Activated naive CD8-positive, alpha-beta T cell treated with anti-CD3 and anti-CD28 coated beads for 36 hours (primary cell): ENCODE measurements at regions not wholly inside any gene's neighbourhood (a gene's known extent, or its start where the extent isn't known, plus 50 kb on each side); places are given as distances from the start of the nearest gene placed in this dataset.
A peak's percentile ranks its signal among the peaks of the same experiment; 100 is the strongest.
"Not testable (repeated sequence)": the region's sequence is repeated elsewhere in the genome, so short reads cannot be mapped to it uniquely, and the experiment has no call there.

Source experiments
- DNase-seq: peaks from one replicate; pipeline ENCODE4 v3.0.0; 2021
- H3K27ac Mint-ChIP-seq: one replicate; pipeline ENCODE4 v1.8.0; 2022; ENCODE audit warnings: mild to moderate bottlenecking, moderate library complexity, mixed read lengths
- H3K27me3 Mint-ChIP-seq: one replicate; pipeline ENCODE4 v1.8.0; 2022; ENCODE audit warnings: mild to moderate bottlenecking, mixed read lengths
- H3K36me3 Mint-ChIP-seq: one replicate; pipeline ENCODE4 v1.8.0; 2021; ENCODE audit warnings: mild to moderate bottlenecking, mixed read lengths
- H3K4me1 Mint-ChIP-seq: one replicate; pipeline ENCODE4 v1.8.0; 2021; ENCODE audit warnings: mixed read lengths
- H3K4me3 Mint-ChIP-seq: one replicate; pipeline ENCODE4 v1.8.0; 2022; ENCODE audit warnings: mild to moderate bottlenecking, moderate library complexity, mixed read lengths
- H3K9me3 Mint-ChIP-seq: one replicate; pipeline ENCODE4 v1.8.0; 2022; ENCODE audit warnings: mixed read lengths

DNA sequence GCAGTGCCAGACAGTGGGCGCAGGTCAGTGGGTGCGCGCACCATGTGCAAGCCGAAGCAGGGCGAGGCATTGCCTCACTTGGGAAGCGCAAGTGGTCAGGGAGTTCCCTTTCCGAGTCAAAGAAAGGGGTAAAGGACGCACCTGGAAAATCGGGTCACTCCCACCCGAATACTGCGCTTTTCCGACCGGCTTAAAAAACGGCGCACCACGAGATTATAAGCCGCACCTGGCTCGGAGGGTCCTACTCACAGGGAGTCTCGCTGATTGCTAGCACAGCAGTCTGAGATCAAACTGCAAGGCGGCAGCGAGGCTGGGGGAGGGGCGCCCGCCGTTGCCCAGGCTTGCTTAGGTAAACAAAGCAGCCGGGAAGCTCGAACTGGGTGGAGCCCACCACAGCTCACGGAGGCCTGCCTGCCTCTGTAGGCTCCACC is 77.9 kb downstream of the NR4A2 start:
- H3K27me3 Mint-ChIP-seq, H3K36me3 Mint-ChIP-seq, H3K9me3 Mint-ChIP-seq, H3K4me1 Mint-ChIP-seq, H3K27ac Mint-ChIP-seq, DNase-seq: not testable (repeated sequence)
- peak overlapping the region; percentile 51 for H3K4me3 Mint-ChIP-seq

DNA sequence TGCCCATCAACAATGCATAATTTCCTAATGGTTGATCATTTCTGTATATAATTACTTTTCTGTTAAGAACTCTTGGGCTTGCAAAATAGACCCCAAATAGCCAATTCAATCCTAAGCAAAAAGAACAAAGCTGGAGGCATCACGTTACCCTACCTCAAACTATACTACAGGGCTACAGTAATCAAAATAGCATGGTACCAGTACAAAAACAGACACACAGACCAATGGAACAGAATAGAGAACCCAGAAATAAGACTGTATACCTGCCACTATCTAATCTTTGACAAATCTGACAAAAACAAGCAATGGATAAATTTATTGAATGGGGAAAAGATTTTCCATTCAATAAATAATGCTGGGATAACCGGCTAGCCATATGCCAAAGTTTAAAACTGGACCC is 78.8 kb downstream of the NR4A2 start:
- Mint-ChIP-seq H3K27ac (no peak overlapping the region), H3K4me1 (no peaks in the 10 kb centered on the region), H3K27me3 (peaks cover 6% of the 10 kb centered on the region), H3K36me3 (no peaks in the 10 kb centered on the region), H3K4me3 (peak overlapping the region; percentile 51), H3K9me3 (no peaks in the 10 kb centered on the region)
- no peak for DNase-seq

- Mint-ChIP-seq H3K27ac (no peak overlapping the region), H3K27me3 (peaks cover 6% of the 10 kb centered on the region), H3K4me3 (no peak overlapping the region), H3K36me3 (no peaks in the 10 kb centered on the region), H3K9me3 (peaks cover 1% of the 10 kb centered on the region), H3K4me1 (no peaks in the 10 kb centered on the region)
- no peak for DNase-seq
Measured at GRCh38 chr2:156242874-156243273, 89.6 kb downstream of the NR4A2 start.

GRCh38 chr2:156237558-156237957 is 95.0 kb downstream of the NR4A2 start:
- no peak for DNase-seq
- Mint-ChIP-seq H3K9me3 (peaks cover 7% of the 10 kb centered on the region), H3K27ac (no peak overlapping the region), H3K36me3 (no peaks in the 10 kb centered on the region), H3K4me3 (no peak overlapping the region), H3K27me3 (no peaks in the 10 kb centered on the region), H3K4me1 (no peaks in the 10 kb centered on the region)

DNA sequence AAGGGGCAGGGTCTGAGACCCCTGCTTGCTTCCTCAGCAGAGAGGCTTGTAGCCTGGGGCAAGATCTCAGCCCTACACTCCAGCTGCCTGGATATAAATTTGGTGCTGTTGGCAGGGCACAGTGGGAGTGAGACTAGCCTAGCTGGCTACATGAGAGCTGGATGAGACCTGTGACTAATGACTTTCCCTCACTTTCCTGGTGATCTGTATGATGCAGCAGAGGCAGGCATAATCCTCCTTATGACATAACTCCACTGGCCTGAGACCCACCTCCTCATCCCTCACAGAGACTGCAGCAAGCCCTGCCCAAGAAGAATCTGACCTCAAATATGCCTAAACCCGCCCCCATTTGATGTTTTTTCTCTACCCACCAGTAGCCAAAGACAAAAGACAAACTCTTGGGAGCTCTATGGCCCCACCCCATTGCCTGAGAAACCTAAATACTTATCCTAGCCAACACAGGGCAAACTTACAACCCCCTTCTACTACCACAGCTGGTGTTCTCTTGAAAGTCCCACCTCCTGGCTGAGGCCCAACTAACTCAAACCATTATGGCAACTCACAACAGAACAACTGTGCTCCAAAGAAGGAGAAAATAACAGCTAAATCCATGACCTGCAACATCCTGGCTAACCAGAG is 102.7 kb downstream of the NR4A2 start:
- H3K9me3 Mint-ChIP-seq, result peaks cover 27% of the 10 kb centered on the region
- peaks cover 7% of the 10 kb centered on the region for H3K27me3 Mint-ChIP-seq

GRCh38 chr2:156223328-156223727 is 109.2 kb downstream of the NR4A2 start:
- DNase-seq, H3K27ac Mint-ChIP-seq, H3K4me3 Mint-ChIP-seq, H3K36me3 Mint-ChIP-seq, H3K4me1 Mint-ChIP-seq: not testable (repeated sequence)
- H3K9me3 Mint-ChIP-seq, result peaks cover 34% of the 10 kb centered on the region
- peaks cover 15% of the 10 kb centered on the region for H3K27me3 Mint-ChIP-seq

More for the DNA sequence above, 102.7 kb downstream of the NR4A2 start:
- no peak for DNase-seq
- Mint-ChIP-seq H3K4me1 (no peaks in the 10 kb centered on the region), H3K4me3 (no peak overlapping the region), H3K36me3 (peaks cover 2% of the 10 kb centered on the region), H3K27ac (no peak overlapping the region)

DNA sequence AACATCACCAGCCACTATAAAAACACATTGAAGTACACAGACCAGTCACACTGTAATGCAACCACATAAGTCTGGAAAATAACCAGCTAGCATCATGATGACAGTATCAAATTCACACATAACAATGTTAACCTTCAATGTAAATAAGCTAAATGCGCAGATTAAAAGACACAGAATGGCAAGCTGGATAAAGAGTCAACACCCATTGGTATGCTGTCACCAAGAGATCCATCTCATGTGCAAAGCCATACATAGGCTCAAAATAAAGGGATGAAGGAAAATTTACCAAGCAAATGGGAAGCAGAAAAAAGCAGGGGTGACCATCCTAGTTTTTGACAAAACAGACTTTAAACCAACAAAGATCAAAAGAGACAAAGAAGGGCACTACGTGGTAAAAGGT is 110.8 kb downstream of the NR4A2 start:
- no peak overlapping the region for H3K4me3 Mint-ChIP-seq
- peaks cover 34% of the 10 kb centered on the region for H3K9me3 Mint-ChIP-seq
- no peaks in the 10 kb centered on the region for H3K4me1 Mint-ChIP-seq
- no peak overlapping the region for H3K27ac Mint-ChIP-seq
- peaks cover 16% of the 10 kb centered on the region for H3K27me3 Mint-ChIP-seq
- H3K36me3 Mint-ChIP-seq, result peaks cover 7% of the 10 kb centered on the region
- DNase-seq, result no peak

DNA sequence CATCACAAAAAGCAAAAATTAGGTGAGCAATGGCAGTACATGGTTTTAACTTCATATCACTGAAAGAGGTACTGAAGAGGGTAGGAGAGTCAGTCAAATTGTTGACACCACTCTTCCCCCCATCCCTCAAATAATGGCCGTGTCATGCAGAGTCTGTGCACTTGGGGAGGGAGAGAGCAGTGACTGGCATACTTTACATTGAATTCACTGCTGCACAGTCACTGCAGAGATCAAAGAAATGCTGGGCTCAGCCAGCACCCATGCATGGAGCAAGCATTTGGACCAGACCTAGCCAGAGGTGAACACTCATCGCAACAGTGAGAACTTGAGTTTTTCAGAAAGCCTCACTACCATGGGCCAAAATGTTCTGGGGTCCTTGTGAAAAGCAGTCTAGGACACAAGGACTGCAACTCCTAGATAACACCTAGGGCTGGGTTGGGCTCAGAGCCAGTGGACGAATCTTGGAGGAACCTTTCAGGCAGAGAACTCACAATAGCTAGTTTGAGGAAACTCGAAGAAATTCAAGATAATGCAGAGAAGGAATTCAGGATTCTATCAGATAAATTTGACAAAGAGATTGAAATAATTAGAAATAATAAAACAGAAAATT is 112.9 kb downstream of the NR4A2 start:
- H3K4me1 Mint-ChIP-seq, result no peaks in the 10 kb centered on the region
- DNase-seq, result no peak
- H3K4me3 Mint-ChIP-seq, result no peak overlapping the region
- peaks cover 7% of the 10 kb centered on the region for H3K36me3 Mint-ChIP-seq
- H3K27me3 Mint-ChIP-seq, result peaks cover 22% of the 10 kb centered on the region
- H3K9me3 Mint-ChIP-seq, result peaks cover 32% of the 10 kb centered on the region
- no peak overlapping the region for H3K27ac Mint-ChIP-seq

DNA sequence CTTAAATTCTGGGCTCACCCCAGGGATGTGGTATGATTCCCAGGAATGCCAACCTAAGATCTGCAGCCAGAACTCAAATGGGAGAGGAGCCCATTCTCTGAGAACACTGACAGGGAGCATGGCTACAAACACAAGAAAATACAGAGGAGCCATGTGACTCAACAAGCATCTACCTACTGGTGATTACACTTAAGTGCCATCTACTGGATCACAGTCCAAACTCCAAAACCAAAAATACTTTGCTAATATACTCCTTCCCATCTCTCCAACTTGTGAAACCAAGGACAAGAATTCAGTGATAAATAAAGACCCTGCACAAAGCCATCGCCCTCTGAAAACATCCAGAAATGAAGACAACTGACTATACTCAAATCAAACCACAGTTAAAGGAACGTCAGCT is 116.9 kb downstream of the NR4A2 start:
- Mint-ChIP-seq H3K4me1 (no peaks in the 10 kb centered on the region), H3K27ac (no peak overlapping the region), H3K36me3 (peaks cover 4% of the 10 kb centered on the region), H3K27me3 (peaks cover 20% of the 10 kb centered on the region), H3K9me3 (peaks cover 5% of the 10 kb centered on the region), H3K4me3 (no peak overlapping the region)
- DNase-seq, result no peak

DNA sequence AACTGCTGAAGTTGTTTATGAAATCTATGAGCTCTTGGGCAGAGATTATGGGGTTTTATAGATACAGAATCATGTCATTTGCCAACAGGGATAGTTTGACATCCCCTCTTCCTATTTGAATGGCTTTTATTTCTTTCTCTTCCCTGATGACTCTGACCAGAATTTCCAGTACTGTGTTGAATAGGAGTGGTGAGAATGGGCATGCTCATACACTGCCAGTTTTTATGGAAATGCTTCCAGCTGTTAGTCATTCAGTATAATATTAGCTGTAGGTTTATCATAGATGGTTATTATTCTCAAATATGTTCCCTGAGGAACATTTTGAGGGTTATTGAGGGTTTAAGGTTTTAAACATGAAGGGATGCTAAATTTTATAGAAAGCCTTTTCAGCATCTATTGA is 121.2 kb downstream of the NR4A2 start:
- Mint-ChIP-seq H3K27me3 (peaks cover 11% of the 10 kb centered on the region), H3K4me1 (no peaks in the 10 kb centered on the region), H3K36me3 (no peaks in the 10 kb centered on the region), H3K9me3 (no peaks in the 10 kb centered on the region), H3K4me3 (no peak overlapping the region), H3K27ac (no peak overlapping the region)
- DNase-seq, result no peak

- Mint-ChIP-seq H3K36me3 (no peaks in the 10 kb centered on the region), H3K27me3 (peaks cover 5% of the 10 kb centered on the region), H3K4me1 (no peaks in the 10 kb centered on the region), H3K9me3 (no peaks in the 10 kb centered on the region), H3K27ac (no peak overlapping the region), H3K4me3 (no peak overlapping the region)
- no peak for DNase-seq
Measured at GRCh38 chr2:156206355-156206754, 126.2 kb downstream of the NR4A2 start.

DNA sequence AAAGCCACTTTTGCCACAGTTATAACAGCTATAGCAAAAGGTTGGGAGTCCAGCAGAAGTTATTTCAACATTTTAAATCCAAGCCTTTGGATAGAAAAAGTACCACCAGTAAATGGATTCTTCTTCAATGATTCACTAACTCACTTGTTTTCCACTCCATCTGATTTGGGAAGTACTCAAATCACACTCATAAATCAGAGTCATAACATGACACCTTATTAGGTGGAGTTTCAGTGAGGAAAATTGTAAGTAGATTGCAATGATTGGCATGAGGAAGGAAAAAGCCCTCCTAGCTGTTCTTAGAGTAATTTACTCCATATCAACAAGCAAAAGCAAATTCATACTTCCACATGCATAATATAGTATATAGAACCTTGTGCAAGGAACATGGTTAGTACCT is 132.9 kb downstream of the NR4A2 start:
- Mint-ChIP-seq H3K36me3 (no peaks in the 10 kb centered on the region), H3K4me3 (no peak overlapping the region), H3K9me3 (no peaks in the 10 kb centered on the region), H3K4me1 (no peaks in the 10 kb centered on the region), H3K27ac (no peak overlapping the region), H3K27me3 (peaks cover 6% of the 10 kb centered on the region)
- no peak for DNase-seq

DNA sequence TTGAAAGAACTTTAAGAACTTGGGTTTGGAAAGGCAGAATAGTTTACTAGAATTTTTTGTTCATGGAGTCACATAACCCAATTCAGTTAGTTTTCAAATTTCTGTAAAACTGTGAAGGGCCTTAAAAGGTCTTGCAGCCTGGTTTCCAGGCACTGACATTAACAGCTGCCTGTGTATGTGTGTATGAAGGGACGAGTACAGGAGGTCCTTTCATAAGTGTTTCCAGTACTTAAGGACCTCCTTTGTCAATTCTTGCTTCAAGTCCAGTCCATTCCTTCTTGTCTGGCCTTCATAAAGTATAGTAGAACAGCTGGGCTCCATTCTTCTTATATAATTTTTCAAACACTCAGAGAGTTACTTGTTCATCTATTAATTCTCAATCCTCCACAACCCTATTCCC is 136.5 kb downstream of the NR4A2 start:
- no peak overlapping the region for H3K27ac Mint-ChIP-seq
- H3K4me1 Mint-ChIP-seq, result peaks cover 5% of the 10 kb centered on the region
- no peak overlapping the region for H3K4me3 Mint-ChIP-seq
- no peaks in the 10 kb centered on the region for H3K9me3 Mint-ChIP-seq
- H3K36me3 Mint-ChIP-seq, result no peaks in the 10 kb centered on the region
- no peak for DNase-seq
- peaks cover 3% of the 10 kb centered on the region for H3K27me3 Mint-ChIP-seq

DNA sequence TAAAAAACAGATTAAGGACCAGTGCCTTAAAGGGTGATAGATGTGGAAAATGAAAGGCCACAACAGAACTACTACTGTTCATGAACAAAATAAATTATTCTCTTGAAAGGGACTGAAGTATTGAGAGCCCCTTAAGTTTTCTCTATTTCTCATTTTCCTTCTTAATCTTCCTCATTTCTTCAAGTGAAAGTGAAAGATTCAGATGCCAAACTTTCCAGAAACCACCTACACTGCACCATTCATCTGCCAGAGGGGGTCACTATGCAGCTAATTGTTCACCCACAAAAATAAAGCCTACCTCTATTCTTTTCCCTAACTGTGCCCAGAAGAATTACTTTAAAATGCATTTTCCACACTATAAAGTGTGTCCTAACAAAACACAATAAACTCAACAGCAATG is 140.1 kb downstream of the NR4A2 start:
- Mint-ChIP-seq H3K27ac (no peak overlapping the region), H3K9me3 (no peaks in the 10 kb centered on the region), H3K4me3 (no peak overlapping the region), H3K4me1 (peaks cover 5% of the 10 kb centered on the region), H3K27me3 (peaks cover 3% of the 10 kb centered on the region), H3K36me3 (no peaks in the 10 kb centered on the region)
- no peak for DNase-seq

GRCh38 chr2:156191527-156191926 is 141.0 kb downstream of the NR4A2 start:
- no peak for DNase-seq
- H3K4me1 Mint-ChIP-seq, result peaks cover 5% of the 10 kb centered on the region
- H3K27ac Mint-ChIP-seq, result no peak overlapping the region
- no peaks in the 10 kb centered on the region for H3K36me3 Mint-ChIP-seq
- no peaks in the 10 kb centered on the region for H3K9me3 Mint-ChIP-seq
- peaks cover 3% of the 10 kb centered on the region for H3K27me3 Mint-ChIP-seq
- no peak overlapping the region for H3K4me3 Mint-ChIP-seq

GRCh38 chr2:156190517-156190916 is 142.0 kb downstream of the NR4A2 start:
- DNase-seq, result no peak
- Mint-ChIP-seq H3K9me3 (no peaks in the 10 kb centered on the region), H3K27ac (no peak overlapping the region)

More at GRCh38 chr2:156190517-156190916, 142.0 kb downstream of the NR4A2 start:
- Mint-ChIP-seq H3K4me3 (no peak overlapping the region), H3K27me3 (peaks cover 4% of the 10 kb centered on the region), H3K36me3 (no peaks in the 10 kb centered on the region), H3K4me1 (peaks cover 5% of the 10 kb centered on the region)
